Head of caudate nucleus (tissue), 42 donors: ENCODE measurements at regions not wholly inside any gene's neighbourhood (a gene's known extent, or its start where the extent isn't known, plus 50 kb on each side); places are given as distances from the start of the nearest gene placed in this dataset.

Experiments
- DNase-seq, 42 donors: peaks; one replicate each; pipeline versions ENCODE4 v3.0.0 to v3.0.0-alpha.2; 2020 to 2021; ENCODE audit warnings: mixed read lengths in 7 of 42
- intact Hi-C: fragments of 100-400 bp; cut with DNase I; formaldehyde crosslinking; loops from one replicate; pipeline ENCODE4 v1.15.0; 2022

DNA sequence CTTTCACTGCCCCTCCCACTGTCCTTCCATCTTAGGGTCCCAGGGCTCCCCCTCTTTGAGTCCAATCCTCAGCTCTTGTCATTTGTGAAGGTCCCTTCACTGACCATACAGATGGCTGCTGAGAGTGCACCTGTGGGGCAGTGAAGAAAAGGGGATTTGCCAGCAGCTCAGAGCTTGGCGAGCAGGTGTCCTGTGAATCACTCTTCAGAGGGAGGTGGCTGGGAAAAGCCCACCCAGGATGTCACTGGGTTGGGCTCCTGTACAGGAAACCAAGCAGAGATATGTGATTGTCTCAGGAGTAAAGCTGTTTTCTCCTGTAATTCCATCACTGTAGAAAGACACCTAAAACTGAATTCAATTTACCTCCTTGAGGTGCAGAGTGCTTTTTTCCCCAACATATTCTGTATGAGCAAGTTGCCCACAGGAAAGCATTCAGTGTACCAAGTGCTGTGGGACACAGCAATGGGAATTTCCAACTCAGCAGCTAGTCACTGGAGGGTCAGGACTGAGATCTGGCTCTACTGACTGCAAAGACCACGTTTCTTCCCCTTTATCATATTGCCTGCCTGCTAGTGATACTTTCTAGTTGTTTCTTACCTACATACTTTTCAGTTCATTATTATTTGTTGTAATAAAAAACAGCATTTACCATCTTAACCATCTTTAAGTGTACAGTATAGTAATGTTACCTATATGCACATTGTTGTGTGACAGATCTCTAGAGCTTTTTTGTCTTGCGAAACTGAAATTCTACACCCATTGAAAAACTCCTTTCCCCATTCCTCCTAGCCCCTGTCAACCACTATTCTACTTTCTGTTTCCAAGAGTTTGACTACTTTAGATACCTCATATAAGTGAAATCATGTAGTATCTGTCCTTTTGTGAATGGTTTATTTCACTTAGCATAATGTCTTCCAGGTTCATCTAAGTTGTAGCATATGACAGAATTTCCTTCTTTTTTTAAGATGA is 239.1 kb downstream of the TSN start:
- DNase-seq: no peak
- intact Hi-C loops: no loop called here

DNA sequence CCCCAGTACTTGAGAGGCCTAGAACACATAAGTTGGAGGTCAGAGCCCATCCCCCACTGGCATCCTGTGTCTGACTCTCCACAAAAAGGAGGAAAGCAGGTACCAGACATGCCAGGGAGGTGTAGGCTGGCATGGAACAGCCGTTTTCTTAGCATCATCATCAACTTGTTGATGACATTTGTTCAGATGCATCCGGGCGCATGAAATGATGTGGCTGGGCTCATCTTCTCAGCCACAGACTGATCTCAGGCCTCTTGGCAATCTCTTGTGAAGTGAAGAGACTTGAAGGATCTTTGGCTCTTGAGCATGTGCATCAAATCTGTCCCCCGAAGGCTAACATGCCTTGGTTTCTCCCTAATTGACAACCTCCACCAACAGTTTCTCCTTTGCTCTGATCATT is 243.3 kb downstream of the TSN start:
- DNase-seq: peak in 1 of 42 donors; percentile 18
- intact Hi-C loops: no loop called here

DNA sequence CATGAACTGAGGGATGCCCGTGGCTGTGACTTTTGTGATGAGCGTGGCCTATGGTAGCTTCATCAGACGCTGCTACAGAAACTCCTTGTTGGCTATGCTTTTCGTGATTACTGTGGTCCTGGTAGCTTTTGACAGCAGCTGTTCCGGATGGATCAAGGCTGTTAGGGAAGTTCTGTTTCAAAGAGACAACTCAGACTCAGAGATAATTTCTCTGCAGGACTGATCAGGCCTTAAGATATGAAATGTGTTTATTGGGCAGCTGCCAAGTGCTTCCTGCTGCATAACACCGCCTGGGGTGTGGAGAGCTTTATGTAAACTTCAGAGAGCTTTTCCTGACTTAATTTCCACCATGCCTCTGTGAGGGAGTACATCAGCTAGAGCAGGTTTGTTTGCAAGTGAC is 243.8 kb downstream of the TSN start:
- peak in 1 of 42 donors; percentile 18 for DNase-seq
- intact Hi-C loops: no loop called here

DNA sequence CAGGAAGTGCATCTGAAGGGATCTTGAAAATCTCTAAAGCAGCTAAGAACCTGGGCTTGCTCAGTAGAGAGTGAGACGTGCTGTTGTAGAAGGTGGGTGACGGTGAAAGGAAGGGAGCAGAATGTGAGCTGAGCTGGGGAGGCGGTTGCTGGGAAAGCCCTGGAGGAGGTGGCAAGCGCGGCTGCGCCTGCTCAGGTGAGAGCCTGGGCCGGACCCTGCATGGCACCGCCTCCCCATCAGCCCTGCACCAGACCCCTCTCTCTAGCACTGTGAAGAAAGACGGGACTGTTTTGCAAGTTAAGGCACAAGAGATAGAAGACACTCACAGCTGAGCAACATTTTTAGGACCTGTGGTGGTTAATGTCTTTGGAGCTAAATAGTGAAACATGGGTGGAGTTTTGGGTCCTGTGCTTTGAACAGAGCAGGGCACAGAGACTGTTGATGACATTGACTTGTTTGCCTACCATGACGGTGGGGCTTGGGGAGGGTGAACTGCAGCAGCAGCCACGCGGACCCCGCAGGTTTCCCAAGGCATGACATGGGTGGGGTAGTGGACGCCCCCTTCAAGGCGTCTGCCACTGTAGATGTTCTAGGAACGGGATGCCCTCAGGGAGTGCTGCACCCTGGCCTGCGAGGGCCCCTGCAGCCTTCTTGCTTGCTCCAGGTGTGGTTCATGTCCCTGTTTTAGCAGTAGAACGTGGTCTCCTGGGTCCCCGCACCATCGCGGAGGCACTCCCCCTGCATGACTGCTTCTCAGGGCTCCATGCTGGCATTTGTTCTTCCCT is 245.3 kb downstream of the TSN start:
- DNase-seq: peak in 1 of 42 donors; percentile 16
- intact Hi-C loops: no loop called here

DNA sequence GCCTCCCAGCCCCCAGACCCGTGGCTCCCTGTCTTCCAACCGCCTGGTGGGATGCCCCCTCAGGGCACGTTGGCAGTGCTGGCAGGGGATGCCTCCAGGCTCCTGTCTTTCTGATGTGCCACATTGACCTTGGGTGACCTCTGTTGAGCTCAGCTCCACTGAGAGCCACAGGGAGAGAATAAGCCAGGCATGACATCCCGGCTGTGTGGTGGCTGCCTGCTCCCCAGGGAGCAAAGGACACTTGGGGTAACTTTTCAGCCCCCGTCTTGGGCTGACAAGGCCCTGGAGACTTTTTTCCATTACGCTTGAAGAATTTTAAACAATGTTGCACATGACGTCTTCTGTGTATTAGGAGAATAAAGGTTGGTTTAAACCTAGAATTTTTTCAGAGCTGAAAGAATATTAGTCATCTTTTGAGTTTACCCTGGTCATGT is 246.0 kb downstream of the TSN start:
- DNase-seq: no peak
- intact Hi-C loops: no loop called here

DNA sequence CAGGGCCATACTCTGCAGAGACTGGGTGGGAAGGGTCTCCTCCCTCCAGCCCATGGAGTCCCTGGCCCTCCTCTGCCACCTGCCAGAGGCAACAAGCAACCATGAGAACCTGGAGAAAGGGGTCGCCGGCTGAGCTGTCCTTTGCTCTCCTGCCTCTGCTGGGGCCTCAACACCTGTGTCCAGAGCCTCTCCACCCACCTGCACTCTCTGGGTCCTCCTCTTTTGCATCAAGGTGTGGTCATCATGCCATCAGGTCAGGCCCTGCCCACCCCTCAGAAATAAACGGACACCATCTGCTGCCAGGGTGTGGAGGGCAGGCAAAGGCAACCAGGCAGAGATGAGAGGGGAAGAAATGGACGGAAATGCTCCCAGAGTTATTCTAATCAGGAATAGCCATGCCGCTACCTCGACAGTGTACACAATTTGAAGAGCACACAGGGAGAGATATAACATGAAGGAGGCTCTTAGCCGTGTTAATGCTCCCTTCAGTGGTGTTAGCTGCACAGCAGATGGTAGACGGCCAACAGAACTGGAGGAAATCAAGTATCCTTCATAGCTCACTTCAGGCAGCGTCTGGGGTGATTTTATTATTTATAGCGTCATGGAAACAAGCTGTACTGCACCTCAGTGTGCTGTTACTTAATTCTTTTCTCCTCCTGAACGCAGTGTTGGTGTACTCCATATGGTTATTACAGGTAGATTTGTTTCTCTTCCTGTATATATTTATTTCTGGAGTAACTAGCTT is 247.9 kb downstream of the TSN start:
- DNase-seq: peak in 2 of 42 donors; percentile 24 to 31
- intact Hi-C loops: no loop called here

DNA sequence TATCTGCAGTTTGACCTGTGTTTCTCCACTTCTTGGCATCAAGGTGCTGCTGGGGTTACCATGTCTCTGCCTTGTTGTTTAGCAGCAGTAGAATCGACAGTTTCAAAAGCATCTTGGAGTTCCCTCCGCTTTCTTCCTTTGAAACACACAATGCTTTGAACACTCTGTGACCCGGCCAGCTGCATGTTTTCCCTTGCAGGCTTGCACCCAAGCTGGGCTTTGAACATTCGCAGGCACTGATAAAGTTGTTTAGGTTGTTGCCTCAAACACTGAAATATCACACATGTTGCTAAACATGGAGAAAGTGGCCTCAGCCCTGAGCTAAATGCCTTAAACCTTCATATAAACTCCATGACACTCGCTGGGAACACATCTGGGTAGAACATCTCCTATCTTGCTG is 251.7 kb downstream of the TSN start:
- no peak for DNase-seq
- intact Hi-C loops: no loop called here

DNA sequence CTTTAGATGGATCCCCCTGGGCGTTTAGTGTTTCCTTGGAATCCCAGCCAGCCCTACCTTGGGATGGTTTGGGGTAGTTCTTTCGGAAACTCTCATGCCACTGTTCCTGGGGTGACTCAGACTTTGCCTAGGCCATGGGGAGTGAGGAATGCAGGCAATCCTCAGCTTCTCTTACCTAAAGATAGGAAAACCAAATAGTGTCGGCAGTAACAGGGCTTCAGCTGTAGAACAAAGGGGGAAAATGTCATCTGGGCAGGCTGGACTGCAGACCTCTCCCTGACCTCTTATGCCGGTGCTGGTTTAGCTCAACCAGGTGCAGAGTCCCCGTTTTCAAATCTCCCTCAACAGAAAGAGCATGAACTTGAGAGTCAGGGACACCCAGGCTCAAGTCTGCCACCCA is 252.1 kb downstream of the TSN start:
- no peak for DNase-seq
- intact Hi-C loops: no loop called here

DNA sequence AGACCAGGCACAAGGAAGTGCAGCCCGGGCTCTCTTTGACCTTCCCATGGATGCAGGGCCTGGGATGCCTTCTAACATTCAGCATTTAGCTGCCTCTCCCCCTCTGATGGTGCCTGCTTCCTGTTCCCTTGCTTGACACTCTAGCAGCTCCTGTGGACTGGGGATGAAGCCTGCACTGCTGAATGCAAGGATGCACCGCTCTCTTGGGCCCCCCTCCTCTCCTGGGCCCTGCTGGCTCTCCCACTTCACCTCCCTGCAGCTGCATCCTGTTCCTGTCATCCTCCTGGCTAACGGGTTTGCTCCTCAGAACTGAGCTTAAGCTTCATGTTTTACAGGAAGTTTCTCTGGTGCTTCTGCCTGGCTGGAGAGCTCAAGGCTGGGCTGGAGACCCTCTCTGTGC is 254.1 kb downstream of the TSN start:
- intact Hi-C loops: no loop called here
- no peak for DNase-seq

DNA sequence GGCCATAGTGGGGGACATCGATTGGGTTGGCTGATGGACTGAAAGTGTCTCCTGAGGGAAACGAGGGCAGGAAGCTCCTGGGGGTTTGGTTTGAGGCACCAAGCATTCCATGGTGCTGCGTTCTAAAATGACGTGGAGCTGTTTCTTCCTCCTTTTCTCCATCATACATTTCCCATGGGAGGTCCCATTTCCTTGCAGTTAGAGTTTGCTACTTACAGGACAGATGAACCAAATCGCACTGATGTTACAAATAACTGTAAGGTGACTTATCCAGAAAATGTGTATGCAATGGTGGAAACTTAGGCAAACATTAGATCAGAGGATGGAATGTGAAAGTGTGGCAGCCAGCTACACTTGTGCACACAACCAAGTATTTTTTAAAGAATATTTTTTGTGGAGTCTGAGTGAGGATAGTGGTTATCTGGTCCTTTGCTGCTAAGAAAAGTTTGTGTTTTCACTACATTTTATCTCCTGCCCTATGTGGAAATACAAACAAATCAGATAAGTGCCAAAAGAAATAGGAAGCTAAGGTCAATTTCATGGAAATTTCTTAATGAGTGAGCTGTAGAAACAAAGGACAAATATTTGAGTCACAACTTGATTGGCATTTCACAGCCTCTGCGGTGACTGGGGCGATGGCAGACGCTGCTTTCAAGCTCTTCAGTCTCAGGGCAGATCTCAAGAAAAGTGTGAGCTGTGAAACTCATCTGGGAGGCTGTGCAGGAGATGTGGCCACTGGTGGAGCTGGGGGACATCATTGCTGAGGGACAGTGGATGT is 256.2 kb downstream of the TSN start:
- no peak for DNase-seq
- intact Hi-C loops: no loop called here

DNA sequence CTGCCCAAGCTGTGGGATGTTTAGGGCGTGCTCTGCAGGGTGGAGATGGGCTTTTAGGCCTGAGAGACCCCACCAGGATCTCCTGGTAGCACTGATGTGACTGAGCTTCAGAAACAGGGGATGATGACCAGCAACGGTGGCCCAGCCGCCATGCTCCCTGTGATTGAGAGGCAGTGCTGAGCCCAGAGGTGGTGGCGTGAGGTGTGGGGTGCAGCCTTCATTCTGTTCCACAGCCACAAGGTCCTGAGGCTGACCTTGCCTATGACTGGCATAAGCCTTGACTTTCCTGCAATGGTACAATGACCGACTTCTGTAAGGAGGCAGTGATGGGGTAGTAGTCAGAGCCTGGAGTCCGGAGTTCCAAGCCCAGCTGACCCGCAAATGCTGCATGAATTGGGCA is 263.3 kb downstream of the TSN start:
- intact Hi-C loops: no loop called here
- DNase-seq: no peak

DNA sequence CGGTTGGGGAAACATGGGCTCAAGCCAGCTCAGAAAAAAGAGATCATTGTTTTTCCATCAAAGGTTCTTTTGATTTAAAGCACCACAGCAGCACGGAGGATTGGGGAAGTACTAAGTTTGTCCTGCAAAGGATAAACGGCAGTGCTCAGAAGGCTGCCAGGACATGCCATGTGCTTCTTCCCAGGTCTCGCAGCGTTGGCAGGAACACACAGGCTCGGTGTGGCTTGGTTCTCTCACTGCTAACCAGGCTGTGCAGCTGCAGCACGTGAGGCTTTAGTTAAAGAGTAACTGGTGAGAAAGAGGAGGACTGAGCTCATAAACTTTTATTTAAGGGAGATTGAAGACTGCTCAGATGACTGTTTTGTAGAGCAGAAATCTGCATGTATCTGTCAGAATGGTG is 264.3 kb downstream of the TSN start:
- peak in 26 of 42 donors; percentile 3 to 50 (median 27) for DNase-seq
- intact Hi-C loops: no loop called here

DNA sequence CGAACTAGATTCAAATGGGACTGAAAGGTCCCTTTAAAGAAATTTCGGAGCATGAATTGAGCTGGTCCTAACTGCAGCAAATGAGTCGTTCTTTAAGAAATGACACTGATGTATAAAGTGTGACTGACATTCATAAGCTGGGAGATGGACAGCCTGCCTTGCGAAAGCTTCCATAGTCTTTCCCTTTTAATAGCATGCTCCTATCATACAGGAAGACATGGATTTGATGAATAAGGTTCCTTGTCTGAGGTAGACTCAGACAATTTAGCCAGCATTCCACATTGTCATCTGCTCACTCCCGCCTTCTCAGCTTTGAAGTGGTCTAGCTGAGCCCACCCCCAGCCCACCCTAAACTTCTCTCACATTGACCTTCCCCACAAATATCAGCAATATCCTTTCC is 264.9 kb downstream of the TSN start:
- no peak for DNase-seq
- intact Hi-C loops: no loop called here

DNA sequence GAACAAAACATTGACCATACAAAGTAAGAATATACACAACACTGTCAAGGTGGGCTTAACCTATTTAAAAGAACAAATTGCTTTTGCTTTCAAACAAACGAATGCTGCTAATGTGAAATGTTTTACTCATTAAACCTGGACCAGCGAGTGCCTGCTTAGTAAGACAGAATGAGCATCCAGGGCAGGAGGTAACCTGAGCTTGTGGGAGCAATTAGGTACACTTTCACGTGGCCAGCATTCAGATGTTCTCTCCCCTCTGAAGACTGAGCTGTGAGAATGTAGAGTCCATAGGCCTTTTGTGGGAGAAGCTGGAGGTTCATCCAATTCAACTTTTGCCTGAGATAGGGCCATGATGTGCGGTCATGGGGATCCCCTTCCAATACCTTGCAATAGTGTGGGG is 266.5 kb downstream of the TSN start:
- no peak for DNase-seq
- intact Hi-C loops: no loop called here

DNA sequence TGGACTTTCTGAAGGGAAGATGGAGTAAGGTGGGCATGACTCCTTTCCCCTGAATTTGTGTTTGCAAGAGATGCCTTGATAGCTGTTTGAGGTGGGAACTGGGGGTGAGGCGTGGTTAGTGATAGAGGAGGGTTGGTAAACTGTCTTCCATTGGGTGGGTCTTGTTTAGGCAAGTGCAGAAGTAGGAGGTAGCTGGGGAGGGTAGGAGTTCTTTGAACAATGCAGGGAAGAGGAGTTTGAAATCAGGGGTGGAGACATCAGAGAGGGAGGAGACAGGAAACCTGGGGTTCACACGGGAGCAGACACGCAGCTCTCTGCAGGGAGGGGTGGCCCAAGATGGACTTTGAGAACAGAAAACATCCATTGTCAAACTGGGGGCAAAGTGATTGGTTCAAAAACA is 267.1 kb downstream of the TSN start:
- no peak for DNase-seq
- intact Hi-C loops: no loop called here

DNA sequence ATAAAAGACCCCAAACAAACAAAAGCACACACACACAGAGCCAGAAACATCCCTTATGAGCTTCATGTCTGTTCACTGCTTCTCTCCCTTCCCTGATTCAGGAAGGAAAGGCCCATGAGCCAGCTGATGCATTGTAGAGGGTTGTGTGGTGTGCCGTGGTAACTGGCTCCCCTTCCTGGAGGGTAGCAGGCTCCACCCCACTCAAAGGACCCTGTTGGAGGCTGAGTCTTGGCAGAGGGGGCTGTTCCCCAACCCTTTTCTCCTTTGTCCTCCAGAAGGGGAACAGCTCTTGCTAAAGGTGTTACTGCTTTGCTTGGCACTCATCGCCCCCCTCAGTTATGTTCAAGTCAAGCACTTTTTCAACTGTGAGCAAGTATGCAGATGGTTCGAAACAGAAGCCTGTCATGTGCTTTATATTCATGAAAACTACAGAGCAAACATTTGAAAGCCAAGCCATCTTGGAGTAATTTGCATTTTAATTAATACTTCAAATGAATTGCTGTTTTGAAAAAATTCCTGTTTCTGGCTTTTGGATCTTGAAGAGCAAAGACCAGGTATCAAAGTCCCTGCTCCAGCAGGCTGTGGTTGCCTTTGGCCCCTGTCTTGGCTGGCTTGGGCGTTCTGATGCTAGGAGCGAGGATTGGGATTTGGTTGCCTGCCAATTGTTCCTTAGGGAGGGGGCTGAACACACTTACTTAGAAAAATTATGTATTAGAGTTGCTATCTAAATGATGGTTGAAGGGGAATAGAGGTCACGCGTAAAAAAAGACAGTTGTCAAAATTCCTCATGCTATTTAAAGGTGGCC is 267.8 kb downstream of the TSN start:
- intact Hi-C loops: no loop called here
- DNase-seq: no peak

DNA sequence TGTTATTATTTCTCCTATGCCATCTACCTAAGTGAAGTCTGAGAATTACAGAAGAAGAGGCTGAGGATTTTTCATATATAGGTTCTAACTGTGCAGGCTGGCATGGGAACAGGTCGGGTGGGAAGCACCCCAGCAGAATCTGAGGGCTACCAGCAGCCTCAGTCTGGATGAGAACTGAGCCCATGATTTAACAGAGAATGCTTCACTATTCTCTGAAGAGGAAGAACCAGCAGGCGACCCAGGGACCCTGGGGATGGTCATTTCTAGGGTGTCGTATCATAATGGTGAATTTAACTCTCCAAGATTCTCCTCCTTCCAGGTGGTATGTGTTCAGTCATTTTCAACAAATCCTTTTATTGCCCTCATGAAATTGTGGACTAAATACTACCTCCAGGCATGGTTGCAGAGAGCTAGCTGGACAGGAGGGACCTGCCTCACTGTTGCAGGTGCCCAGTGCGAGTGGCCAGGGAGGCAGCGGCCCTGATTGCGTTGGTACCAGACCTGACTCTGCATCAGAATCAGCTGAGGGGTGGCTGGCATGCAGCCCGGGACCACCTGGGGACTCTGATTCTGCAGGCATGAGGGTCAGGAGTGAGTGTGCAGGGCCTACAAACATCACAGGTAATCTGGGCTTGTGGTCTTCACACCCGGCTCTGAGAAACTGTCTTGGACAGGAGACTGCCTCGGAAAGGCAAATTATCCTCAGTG is 272.2 kb downstream of the TSN start:
- peak in 2 of 42 donors; percentile 25 to 34 for DNase-seq
- intact Hi-C loops: no loop called here
